Amniotic epithelial cell (primary cell): ENCODE measurements at regions not wholly inside any gene's neighbourhood (a gene's known extent, or its start where the extent isn't known, plus 50 kb on each side); places are given as distances from the start of the nearest gene placed in this dataset.

Experiments used
- DNase-seq: peaks from one replicate; pipeline ENCODE4 v3.0.0-alpha.2; 2010; ENCODE audit warnings: low read depth

GRCh38 chr1:162966613-162967012 is 102.5 kb upstream of the RGS4 start:
- no peak for DNase-seq

- no peak for DNase-seq
Observed at GRCh38 chr1:162964901-162965300, 103.9 kb upstream of the CCDC190 start.

- peak; percentile 67 for DNase-seq
Observed at GRCh38 chr1:162956922-162957321, 95.9 kb upstream of the CCDC190 start.

- peak; percentile 89 for DNase-seq
Observed at GRCh38 chr1:162954824-162955223, 93.8 kb upstream of the CCDC190 start.

- DNase-seq, result no peak
Observed at GRCh38 chr1:162952956-162953355, 92.0 kb upstream of the CCDC190 start.

- DNase-seq, result peak; percentile 42
Observed at GRCh38 chr1:162951553-162952315, 90.8 kb upstream of the CCDC190 start.

GRCh38 chr1:162950187-162950586 is 89.2 kb upstream of the CCDC190 start:
- DNase-seq, result no peak

- peak; percentile 62 for DNase-seq
Observed at GRCh38 chr1:162946701-162947100, 85.7 kb upstream of the CCDC190 start.

GRCh38 chr1:162944974-162945674 is 84.1 kb upstream of the CCDC190 start:
- no peak for DNase-seq

GRCh38 chr1:162943622-162944021 is 82.6 kb upstream of the CCDC190 start:
- DNase-seq, result peak; percentile 12

GRCh38 chr1:162942916-162943559 is 82.1 kb upstream of the CCDC190 start:
- peak; percentile 44 for DNase-seq

GRCh38 chr1:162941024-162941423 is 80.0 kb upstream of the CCDC190 start:
- DNase-seq, result no peak

GRCh38 chr1:162939035-162939434 is 78.1 kb upstream of the CCDC190 start:
- DNase-seq, result no peak

- DNase-seq, result peak; percentile 24
Observed at GRCh38 chr1:162937716-162938395, 76.9 kb upstream of the CCDC190 start.

- DNase-seq, result peak; percentile 75
Observed at GRCh38 chr1:162930976-162931560, 70.1 kb upstream of the CCDC190 start.

GRCh38 chr1:162930532-162930931 is 69.6 kb upstream of the CCDC190 start:
- DNase-seq, result no peak

GRCh38 chr1:162929177-162929576 is 68.2 kb upstream of the CCDC190 start:
- DNase-seq, result no peak

GRCh38 chr1:162928141-162928540 is 67.2 kb upstream of the CCDC190 start:
- DNase-seq, result no peak

- DNase-seq, result no peak
Observed at GRCh38 chr1:162927421-162927820, 66.4 kb upstream of the CCDC190 start.

- DNase-seq, result no peak
Observed at GRCh38 chr1:162926906-162927305, 65.9 kb upstream of the CCDC190 start.

GRCh38 chr1:162924179-162924578 is 63.2 kb upstream of the CCDC190 start:
- no peak for DNase-seq

GRCh38 chr1:162922201-162922600 is 61.2 kb upstream of the CCDC190 start:
- no peak for DNase-seq
